GM12875 (cell line): ENCODE measurements at regions not wholly inside any gene's neighbourhood (a gene's known extent, or its start where the extent isn't known, plus 50 kb on each side); places are given as distances from the start of the nearest gene placed in this dataset.

Experiments used
- H3K4me3 ChIP-seq: one replicate; pipeline ENCODE4 v1.5.1; 2011; ENCODE audit warnings: low read depth, low read length, control low read depth
- TF ChIP-seq, protein P1 (sequence below): IDR thresholded peaks from 2 replicates; pipeline ENCODE4 v1.5.1; 2011; ENCODE audit warnings: low read depth, mild to moderate bottlenecking, control low read depth, inconsistent platforms, low read length, moderate library complexity, borderline replicate concordance; ENCODE audit not compliant: insufficient read depth

DNA sequence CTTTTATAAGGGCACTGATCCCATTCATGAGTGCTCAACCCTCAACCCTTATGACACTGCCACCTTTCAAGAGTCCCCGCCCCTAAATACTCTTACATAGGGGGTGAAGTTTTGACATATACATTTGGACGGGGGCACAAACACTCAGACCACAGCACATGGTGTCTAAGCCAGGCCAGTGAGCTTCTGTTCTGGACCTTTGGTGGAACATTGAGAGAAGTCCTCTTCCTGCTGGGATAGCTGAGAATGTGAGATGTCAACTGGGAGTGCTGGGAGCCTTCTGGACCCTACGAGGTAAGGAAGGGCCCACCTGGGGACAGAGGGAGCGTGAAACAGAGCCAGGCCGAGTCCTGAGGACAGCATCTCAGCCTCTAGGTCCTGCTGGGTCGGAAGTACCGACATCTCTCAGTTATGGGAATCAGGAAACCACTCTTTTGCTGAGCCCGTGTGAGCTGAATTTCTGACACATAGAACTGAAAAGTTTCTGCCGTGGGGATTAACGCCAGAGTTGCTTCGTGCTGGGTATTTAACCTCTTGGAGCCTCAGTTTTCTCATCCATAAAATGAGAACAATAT, 114.9 kb downstream of the PDCL3 start:
- TF ChIP-seq, protein P1, sequence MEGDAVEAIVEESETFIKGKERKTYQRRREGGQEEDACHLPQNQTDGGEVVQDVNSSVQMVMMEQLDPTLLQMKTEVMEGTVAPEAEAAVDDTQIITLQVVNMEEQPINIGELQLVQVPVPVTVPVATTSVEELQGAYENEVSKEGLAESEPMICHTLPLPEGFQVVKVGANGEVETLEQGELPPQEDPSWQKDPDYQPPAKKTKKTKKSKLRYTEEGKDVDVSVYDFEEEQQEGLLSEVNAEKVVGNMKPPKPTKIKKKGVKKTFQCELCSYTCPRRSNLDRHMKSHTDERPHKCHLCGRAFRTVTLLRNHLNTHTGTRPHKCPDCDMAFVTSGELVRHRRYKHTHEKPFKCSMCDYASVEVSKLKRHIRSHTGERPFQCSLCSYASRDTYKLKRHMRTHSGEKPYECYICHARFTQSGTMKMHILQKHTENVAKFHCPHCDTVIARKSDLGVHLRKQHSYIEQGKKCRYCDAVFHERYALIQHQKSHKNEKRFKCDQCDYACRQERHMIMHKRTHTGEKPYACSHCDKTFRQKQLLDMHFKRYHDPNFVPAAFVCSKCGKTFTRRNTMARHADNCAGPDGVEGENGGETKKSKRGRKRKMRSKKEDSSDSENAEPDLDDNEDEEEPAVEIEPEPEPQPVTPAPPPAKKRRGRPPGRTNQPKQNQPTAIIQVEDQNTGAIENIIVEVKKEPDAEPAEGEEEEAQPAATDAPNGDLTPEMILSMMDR = no peak

DNA sequence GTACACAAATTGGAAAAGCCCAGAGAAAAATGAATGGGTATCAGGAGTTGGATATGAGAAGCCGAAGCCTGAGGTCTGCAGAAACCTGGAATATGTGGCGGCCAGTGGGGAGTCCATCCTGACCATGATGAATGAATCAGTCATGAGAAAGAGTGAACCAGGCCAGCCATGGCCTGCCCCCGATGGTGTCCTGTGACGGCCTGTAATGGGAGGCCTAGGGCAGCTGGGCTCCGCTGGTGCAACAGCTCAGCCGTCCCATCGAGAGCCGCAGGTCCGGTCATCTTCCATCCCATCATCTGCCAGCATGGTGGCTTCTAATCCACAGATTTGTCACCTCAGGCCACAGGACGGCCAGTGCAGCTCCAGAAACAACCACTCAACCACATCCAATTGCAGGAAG, 116.4 kb downstream of the PDCL3 start:
- H3K4me3 ChIP-seq = no peak overlapping the region
- TF ChIP-seq, protein P1 = no peak

More for the DNA sequence above, 114.9 kb downstream of the PDCL3 start:
- H3K4me3 ChIP-seq = no peak overlapping the region

DNA sequence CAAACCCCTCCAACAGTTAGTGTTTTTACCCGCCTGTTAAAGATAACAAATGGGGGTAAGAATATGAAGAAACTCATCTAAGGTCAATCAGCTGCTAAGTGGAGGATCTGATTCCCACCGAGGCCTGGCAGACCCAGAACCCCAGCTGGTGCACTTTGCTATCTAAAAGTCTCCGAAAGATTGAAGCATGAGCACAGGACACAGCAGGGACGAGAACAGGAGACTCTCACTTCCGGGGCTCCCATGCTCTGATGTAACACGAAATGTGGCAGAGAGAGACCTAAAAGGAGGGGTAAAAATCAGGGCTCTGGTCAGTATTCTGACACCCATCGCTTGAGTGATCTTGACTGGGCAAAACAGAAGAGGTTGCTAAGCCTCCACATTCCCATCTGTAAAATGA, 119.7 kb downstream of the PDCL3 start:
- TF ChIP-seq, protein P1 = no peak
- no peak overlapping the region for H3K4me3 ChIP-seq

DNA sequence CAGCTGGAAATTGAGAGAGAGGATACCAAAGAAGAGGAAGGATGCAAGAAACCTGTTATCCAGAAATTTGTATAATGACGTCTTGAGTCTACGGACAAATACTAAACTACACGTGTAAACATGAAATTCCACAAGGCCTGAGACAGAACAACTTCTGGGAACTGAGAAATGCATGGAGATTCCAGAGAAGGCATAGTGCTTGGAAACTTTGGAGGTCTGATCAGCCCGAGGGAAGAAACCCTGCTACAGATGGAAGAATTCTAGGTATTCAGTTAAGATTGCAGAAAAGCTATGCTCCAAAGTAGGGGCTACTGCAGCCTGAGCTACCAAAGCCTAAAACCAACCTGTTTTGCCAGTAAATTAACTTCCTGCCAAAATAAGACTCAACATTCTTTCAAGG, 120.4 kb downstream of the PDCL3 start:
- TF ChIP-seq, protein P1 = no peak
- no peak overlapping the region for H3K4me3 ChIP-seq

DNA sequence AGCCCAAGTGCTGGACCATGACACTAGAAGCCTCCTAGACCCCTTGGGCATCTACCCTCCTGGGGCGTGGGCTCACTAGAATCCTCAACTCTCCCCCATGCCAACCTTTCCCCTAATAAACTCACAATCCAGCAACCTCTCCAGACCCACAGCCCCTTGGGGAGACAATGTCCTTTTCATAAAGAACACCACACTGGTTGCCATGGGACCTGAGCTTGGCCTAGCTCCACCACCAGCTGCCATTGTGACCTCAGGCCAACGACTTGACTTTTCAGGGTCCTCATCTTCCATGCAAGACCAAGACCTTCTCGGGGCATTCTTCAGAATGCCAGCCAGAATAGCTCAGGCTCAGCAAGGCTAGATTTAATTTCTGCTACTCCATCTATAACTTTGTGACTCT, 128.1 kb upstream of the NPAS2 start:
- TF ChIP-seq, protein P1 = no peak
- no peak overlapping the region for H3K4me3 ChIP-seq

DNA sequence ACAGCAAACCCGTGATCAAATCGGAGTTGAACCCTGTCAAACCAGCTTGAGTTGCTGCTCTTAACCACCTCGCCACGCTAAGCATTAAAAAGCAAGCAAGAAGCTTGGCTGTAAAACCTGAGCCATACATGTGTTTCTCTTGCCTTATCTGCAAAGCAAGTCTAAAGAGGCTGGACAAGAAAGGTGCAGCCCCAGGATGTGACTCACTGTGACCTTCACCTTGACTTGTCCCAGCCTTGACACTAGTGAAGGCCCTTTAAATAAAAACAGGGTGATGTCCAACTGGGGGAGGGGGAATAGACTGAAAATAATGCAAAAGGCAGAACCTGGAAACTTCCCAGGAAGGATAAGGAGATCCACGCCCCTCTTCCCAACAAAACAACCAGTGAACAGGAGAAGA, 127.6 kb upstream of the NPAS2 start:
- no peak overlapping the region for H3K4me3 ChIP-seq
- TF ChIP-seq, protein P1 = no peak

DNA sequence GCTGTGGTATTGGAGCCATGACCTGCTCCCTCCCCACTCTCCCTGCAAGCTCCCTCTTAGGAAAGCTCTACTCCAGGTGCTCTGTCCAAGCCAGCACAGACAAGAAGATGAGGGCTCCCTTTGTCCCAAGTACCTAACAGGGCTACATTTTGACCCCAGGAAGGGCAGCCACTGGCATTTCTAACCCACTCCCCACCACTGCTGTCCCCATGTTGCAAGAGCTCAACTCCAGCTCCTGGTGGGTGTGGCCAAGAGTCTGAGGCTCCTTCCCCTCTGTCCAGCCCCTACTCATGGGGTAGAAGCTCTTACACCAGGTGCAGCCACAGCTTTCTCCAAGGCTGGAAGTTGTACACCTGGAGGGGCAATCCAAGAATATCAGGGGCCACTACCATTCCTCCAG, 127.0 kb upstream of the NPAS2 start:
- TF ChIP-seq, protein P1 = no peak
- no peak overlapping the region for H3K4me3 ChIP-seq
